Pulmonary artery endothelial cell (primary cell): ENCODE measurements at regions not wholly inside any gene's neighbourhood (a gene's known extent, or its start where the extent isn't known, plus 50 kb on each side); places are given as distances from the start of the nearest gene placed in this dataset.

ENCODE experiments used
- DNase-seq: peaks from one replicate; pipeline ENCODE4 v3.0.0-alpha.2; 2011; ENCODE audit warnings: low read depth, low spot score

GRCh38 chr3:188059351-188059750 is 94.6 kb upstream of the LPP start:
- DNase-seq: no peak

DNA sequence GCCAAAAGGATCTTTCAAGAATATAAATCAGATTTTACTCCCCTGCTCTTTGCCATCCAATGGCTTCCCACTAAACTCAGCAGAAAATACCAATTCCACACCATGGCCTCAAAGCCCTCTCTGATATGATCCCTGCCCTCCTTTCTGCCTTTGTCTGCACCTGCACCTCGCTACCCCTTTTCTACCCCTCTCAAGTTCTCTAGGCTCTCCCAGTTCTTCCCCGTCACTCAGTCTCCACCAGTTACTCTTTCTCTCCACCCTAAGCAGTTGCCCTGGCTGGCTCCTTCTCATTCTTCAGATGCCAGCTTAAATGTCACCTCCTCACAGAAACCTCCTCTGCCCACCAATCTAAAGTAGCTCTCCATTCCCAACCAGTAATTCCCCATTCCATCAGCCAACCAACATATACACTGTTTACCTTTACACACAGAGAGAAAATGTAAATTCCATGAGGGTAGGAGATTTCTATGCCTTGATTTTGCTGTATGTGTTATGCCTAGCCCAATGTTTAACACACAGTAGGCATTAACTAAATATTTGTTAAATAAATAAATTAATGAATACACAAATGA is 93.6 kb upstream of the LPP start:
- DNase-seq: no peak

- DNase-seq: no peak
These were observed 93.0 kb upstream of the LPP start for GRCh38 chr3:188060840-188061544.

GRCh38 chr3:188062216-188062615 is 91.7 kb upstream of the LPP start:
- no peak for DNase-seq

DNA sequence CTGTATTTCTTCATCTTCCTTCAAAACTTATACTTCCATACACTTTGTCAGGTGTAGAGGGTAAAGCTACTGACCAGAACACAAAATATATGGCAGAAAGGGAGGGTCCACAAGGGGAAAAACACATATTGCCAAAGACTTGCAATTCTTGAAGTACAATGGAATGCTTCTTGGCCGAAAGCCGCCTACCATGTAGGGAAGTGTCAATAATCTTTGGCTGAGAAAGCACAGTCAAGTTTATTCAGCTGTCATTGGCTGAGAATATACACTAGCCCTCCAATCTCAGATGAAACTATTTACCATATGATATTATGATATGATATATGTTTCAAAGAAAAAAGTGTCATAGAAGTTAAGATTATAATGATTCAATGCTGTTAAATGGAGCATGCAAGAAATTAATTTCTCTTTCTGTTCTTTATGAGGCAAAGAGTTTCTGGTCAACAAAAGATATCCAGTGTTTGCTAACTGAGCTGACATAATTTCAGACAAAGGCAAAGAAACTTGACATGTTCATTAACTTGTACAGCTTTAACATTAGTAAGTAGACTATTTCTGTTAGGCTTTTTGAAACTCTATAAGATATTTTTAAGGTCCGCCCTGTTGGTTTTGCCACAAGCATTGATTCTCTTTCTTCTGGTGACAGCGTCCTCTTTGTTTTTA is 89.0 kb upstream of the LPP start:
- DNase-seq: no peak

DNA sequence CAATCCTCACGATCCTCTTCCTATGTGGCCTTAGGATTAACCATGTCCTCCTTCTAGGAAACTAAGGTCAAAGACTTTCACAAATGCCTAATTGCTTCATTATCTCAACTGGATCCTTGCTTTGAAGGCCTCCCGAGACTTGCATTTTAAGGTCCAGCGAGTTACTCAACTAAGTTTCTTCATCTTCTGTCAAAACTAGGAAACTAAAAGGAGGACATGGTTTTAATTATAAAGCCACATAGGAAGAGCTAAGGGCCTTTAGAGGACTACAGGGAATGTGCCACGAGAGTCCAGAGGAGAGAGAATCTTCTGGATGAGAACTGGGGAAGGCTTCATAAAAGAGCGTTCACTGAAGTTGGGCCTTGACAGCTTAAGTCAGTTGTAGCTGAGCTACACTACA is 87.8 kb upstream of the LPP start:
- no peak for DNase-seq

DNA sequence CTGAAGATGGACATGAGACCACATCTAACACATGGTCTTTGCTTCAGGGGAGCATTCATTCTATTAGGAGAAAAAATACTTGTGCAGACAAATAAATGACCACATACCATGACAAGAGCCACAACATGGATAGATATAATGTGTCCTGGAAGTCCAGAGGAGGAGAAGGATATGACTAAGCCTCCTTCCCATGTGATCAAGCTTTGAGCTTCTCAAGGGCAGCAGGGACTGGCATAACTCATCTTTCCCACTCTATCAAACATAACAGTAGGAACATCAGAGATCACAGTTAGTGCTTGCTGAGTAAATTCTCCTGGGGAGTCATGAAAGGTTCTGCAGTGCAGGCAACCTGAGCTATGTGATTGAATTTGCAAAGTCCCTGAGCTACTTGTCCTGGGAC is 86.0 kb upstream of the LPP start:
- DNase-seq: peak; percentile 26

DNA sequence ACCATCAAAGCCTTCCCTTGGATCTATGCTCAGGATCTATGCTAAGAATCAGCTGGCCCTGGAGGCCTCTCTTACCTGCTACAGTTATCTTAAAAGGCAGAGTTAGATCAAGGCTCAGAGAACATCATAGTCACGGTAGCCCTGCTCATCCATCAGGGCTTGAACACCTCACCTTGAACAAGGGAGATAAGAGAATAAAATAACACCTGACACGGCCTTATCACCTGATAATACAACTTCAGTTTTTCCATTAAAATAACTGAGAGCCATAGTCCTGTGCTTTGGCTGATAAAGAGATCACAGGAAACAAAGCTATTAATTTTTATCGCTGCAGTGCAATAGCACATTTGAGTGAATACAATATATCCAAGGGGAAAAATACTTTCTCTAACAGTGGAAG is 85.6 kb upstream of the LPP start:
- no peak for DNase-seq

- no peak for DNase-seq
These were observed 82.3 kb upstream of the LPP start for GRCh38 chr3:188071636-188072035.

DNA sequence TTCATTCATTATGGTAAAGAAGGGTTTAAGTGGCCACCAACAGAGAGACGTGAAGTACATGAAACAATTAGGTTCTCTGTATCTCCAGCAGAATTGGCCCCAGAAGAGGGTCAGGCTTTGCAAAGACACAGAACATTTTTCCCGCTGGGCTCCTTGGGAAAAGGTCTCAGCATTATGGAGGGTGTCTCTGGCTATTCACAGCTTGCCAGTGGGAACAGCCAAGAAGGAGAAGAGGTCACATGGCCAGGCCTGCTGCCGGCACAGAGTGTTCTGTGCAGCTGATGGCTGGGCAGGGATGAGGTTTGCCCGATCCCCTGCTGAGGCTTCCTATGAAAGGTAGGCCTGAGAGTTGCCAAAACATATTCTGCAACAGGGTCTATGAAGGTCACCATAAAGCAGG is 77.8 kb upstream of the LPP start:
- no peak for DNase-seq

- DNase-seq: no peak
These were observed 76.7 kb upstream of the LPP start for GRCh38 chr3:188077160-188077799.

GRCh38 chr3:188080091-188080490 is 73.9 kb upstream of the LPP start:
- no peak for DNase-seq

DNA sequence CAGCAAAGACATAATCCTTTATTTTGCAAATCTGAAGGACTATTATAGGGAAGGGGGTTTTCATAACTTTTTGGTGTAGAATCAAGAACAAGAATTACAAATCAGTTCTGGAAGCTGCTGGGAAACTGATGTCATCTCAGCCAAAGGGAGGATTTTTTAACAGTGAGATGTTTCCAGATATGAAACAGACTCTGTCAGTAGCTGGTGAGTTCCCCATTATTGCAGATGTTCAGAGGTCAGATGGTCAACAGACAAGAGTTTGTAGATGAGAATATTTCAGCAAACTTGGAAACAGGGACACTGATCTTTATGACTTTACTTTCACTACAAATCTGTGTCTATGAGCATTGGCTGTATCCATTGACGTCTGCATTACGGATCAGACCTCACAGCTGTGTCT is 71.9 kb upstream of the LPP start:
- no peak for DNase-seq

- no peak for DNase-seq
These were observed 71.5 kb upstream of the LPP start for GRCh38 chr3:188082450-188082849.

DNA sequence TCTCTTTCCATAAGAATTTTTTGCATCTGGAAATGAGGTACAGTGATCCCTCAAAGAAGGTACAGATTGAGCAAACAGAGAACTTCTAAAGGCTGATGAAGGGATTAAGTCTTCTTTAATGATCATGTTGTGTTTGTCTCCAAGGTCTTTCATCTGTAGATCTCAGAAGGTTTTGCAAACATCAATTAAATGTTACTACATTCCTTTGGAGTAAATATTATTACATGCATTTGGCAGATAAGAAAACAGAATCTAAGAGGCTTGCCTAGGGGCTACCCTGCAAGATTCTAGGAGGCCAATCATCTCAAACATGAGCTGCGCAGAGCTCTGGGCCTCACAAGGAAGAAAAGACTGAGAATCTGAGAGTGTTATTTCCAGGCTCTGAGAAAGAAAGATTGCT is 70.9 kb upstream of the LPP start:
- DNase-seq: no peak

- DNase-seq: no peak
These were observed 69.0 kb upstream of the LPP start for GRCh38 chr3:188084752-188085583.

GRCh38 chr3:188085584-188086560 is 68.1 kb upstream of the LPP start:
- DNase-seq: no peak

- DNase-seq: no peak
These were observed 64.8 kb upstream of the LPP start for GRCh38 chr3:188088948-188089685.

DNA sequence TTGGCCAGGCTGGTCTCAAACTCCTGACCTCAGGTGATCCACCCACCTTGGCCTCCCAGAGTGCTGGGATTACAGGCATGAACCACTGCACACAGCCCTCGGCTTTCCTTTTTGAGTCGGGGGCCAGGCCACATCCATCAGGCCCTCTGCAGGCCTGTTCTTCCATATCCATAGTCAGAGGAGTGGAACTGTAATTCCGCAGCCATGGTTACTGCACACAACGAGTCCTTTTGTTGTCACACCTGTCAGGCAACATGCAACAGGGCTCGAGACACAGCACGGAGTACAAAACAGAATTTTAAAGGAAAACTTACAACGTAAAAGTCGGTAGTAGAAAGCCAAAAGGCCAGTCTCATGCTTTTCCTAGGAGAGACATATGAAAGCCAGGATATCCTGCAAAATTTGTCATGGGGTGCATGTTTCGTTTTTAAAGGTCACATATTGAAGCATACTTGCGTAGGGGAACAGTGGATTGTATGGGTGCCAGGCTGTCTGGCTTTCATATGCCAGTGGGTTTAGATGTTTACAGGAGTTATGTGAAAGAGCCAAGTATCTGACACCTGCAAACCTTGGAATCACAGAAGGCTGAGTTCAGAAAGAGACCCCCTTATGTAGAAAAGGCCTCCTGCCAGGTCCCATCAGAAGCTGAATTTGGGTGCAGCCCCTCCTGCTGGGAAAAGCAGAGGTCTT is 63.2 kb upstream of the LPP start:
- no peak for DNase-seq
